ENCODE measurements at regions not wholly inside any gene's neighbourhood (a gene's known extent, or its start where the extent isn't known, plus 50 kb on each side); places are given as distances from the start of the nearest gene placed in this dataset.

DNA sequence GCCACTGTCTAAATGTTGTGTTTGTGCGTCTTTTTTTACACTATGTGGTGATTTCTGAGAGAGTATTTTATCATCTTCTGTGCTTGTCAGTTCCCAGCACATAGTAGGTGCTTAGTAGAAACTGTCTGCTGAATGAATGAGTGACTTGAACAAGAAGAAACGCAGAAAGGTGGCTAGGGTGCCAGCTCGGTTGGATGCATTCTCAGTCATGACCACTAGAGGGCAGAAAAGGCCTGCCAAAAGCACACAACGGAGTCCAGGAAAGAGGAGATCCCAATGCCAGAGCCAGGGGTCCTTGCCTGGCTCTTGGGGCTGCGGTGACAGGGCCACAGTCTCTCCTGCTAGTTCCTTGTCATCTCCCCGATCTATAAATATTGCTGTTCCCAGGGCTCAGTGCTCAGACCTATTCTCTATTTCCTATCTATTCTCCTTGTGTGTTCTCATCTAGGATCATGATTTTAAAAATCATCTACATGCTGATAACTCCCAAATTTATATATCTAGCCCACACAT, 57.3 kb upstream of the CCL1 start:
- Histone ChIP-seq H3K4me1 (ENCODE audit: control insufficient read depth, insufficient read depth, low read length) (peaks cover 9% of the 10 kb centered on the region; the same call in 1 of the 2 replicates), H3K9ac (ENCODE audit: low read depth, low read length) (no peak overlapping the region), H3K27me3 (ENCODE audit: control insufficient read depth, insufficient read depth, low read length) (peaks cover 11% of the 10 kb centered on the region; the same call in 1 of the 2 replicates), H3K27ac (ENCODE audit: low read depth, low read length) (no peak overlapping the region), H3K9me3 (ENCODE audit: control insufficient read depth, insufficient read depth, low read length) (no peaks in the 10 kb centered on the region), H3K4me3 (ENCODE audit: low read depth, low read length) (no peak overlapping the region), H3K36me3 (ENCODE audit: control insufficient read depth, insufficient read depth, low read length) (no peaks in the 10 kb centered on the region)

DNA sequence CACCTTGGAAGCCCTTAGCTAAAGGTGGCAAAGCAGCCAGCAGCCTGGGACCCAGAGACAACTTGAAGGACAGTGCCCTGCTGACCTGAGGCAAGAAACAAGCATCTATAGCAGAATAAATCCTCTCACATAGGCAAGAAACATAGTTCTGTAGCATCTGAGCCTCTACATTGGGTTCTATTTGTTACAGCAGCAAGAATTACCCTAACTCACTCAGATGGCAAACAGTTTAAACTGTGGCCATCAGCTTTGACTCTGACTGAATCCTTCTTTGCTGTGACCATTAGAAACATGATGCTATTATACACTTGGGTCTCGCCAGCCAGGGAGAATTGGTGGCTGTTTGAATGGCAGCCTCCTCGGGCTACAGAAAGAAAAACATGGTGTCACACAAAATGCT, 53.1 kb upstream of the CCL1 start:
- Histone ChIP-seq H3K4me1 (ENCODE audit: control insufficient read depth, insufficient read depth, low read length) (peaks cover 37% of the 10 kb centered on the region), H3K4me3 (ENCODE audit: low read depth, low read length) (no peak overlapping the region), H3K27me3 (ENCODE audit: control insufficient read depth, insufficient read depth, low read length) (peaks cover 35% of the 10 kb centered on the region), H3K9ac (ENCODE audit: low read depth, low read length) (no peak overlapping the region), H3K9me3 (ENCODE audit: control insufficient read depth, insufficient read depth, low read length) (no peaks in the 10 kb centered on the region), H3K36me3 (ENCODE audit: control insufficient read depth, insufficient read depth, low read length) (no peaks in the 10 kb centered on the region), H3K27ac (ENCODE audit: low read depth, low read length) (no peak overlapping the region)

GRCh38 chr17:34414339-34414738, 51.3 kb upstream of the CCL1 start:
- Histone ChIP-seq H3K36me3 (ENCODE audit: control insufficient read depth, insufficient read depth, low read length) (no peaks in the 10 kb centered on the region), H3K4me1 (ENCODE audit: control insufficient read depth, insufficient read depth, low read length) (peaks cover 54% of the 10 kb centered on the region), H3K9ac (ENCODE audit: low read depth, low read length) (peak overlapping the region; percentile 63; the same call in 1 of the 2 replicates), H3K27ac (ENCODE audit: low read depth, low read length) (peak overlapping the region; percentile 72), H3K4me3 (ENCODE audit: low read depth, low read length) (peak overlapping the region; percentile 52), H3K9me3 (ENCODE audit: control insufficient read depth, insufficient read depth, low read length) (no peaks in the 10 kb centered on the region), H3K27me3 (ENCODE audit: control insufficient read depth, insufficient read depth, low read length) (peaks cover 45% of the 10 kb centered on the region)

GRCh38 chr17:34413443-34414119, 50.5 kb upstream of the CCL1 start:
- peaks cover 56% of the 10 kb centered on the region for H3K4me1 ChIP-seq (ENCODE audit: control insufficient read depth, insufficient read depth, low read length)
- H3K9ac ChIP-seq (ENCODE audit: low read depth, low read length): no peak overlapping the region
- no peaks in the 10 kb centered on the region for H3K36me3 ChIP-seq (ENCODE audit: control insufficient read depth, insufficient read depth, low read length)
- peak overlapping the region; percentile 52; the same call in 1 of the 2 replicates for H3K4me3 ChIP-seq (ENCODE audit: low read depth, low read length)
- peak overlapping the region; percentile 72 for H3K27ac ChIP-seq (ENCODE audit: low read depth, low read length)
- no peaks in the 10 kb centered on the region for H3K9me3 ChIP-seq (ENCODE audit: control insufficient read depth, insufficient read depth, low read length)
- H3K27me3 ChIP-seq (ENCODE audit: control insufficient read depth, insufficient read depth, low read length): peaks cover 52% of the 10 kb centered on the region

DNA sequence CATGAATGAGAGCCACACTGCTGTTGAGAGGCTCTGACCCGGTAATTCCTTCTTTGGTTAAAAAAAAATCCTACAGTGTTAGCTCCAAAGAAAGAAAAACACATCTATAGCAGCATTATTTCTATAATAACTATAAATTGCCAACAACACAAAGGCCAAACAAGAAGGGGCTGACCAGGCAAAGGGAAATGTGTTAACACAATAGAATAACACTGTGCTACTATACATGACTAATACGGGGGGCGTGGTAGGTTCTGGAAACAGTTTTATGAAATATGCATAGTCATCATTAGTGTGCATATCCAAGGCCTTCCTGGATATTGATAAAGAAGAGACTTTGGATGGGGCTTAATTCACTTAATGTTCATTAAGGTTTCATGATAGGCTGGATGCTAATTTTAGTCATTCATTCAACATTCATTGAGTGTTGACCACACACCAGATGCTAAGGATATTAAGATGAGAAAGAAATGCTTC, 50.0 kb upstream of the CCL1 start:
- no peaks in the 10 kb centered on the region for H3K36me3 ChIP-seq (ENCODE audit: control insufficient read depth, insufficient read depth, low read length)
- no peak overlapping the region for H3K4me3 ChIP-seq (ENCODE audit: low read depth, low read length)
- H3K27ac ChIP-seq (ENCODE audit: low read depth, low read length): no peak overlapping the region
- H3K4me1 ChIP-seq (ENCODE audit: control insufficient read depth, insufficient read depth, low read length): peaks cover 56% of the 10 kb centered on the region
- H3K9me3 ChIP-seq (ENCODE audit: control insufficient read depth, insufficient read depth, low read length): no peaks in the 10 kb centered on the region
- H3K27me3 ChIP-seq (ENCODE audit: control insufficient read depth, insufficient read depth, low read length): peaks cover 58% of the 10 kb centered on the region
- no peak overlapping the region for H3K9ac ChIP-seq (ENCODE audit: low read depth, low read length)

Data from HUES48 (cell line).